CD4-positive, alpha-beta T cell treated with Interleukin-10 for 1 hour (primary cell): ENCODE measurements at regions not wholly inside any gene's neighbourhood (a gene's known extent, or its start where the extent isn't known, plus 50 kb on each side); places are given as distances from the start of the nearest gene placed in this dataset.
"Not testable (repeated sequence)": the region's sequence is repeated elsewhere in the genome, so short reads cannot be mapped to it uniquely, and the experiment has no call there.

Experiments used
- DNase-seq: peaks from one replicate; pipeline ENCODE4 v3.0.0-alpha.2; 2020

DNA sequence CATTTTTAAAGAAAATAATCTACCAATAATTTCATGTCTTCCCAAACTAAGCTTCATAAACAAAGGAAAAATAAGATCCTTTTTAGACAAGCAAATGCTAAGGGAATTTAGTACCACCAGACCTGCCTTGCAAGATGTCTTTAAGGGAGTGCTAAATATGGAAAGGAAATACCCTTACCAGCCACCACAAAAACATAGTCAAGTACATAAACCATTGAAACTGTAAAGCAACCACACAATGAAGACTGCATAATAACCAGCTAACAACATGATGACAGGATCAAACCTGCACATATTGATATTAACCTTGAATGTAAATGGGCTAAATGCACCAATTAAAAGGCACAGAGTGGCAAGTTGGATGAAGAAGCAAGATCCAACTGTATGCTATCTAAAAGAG lies 586.5 kb upstream of the NRG3 start:
- no peak for DNase-seq

DNA sequence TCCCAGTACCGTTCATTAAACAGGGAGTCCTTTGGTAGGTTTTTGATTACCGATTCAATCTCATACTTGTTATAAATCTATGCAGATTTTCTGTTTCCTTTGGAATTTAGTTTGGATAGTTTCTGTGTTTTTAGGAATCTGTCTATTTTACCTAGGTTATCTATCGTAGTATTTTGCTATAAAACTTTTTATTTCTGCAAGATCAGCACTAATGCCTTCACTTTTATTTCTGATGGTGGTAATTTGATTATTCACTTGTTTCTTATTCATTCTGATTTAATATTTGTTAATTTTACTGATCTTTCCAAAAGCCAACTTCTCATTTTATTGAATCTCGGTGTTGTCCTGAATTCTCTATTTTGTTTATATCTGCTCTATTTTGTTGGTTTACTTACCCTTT lies 577.7 kb upstream of the NRG3 start:
- DNase-seq, result no peak

DNA sequence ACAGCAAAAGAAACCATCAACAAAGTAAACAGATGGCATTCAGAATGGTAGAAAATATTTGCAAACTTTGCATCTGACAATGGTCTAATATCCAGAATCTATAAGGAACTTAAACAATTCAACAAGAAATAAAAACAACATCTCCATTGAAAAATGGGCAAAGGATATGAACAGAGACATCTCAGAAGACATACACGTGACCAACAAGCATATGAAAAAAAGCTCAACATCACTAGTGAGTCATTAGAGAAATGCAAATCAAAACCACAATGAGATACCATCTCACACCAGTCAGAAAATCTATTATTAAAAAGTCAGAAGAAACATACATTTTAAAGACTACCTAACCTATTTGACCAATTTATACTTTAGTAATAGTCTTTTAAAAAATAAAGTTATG lies 571.3 kb upstream of the NRG3 start:
- no peak for DNase-seq

DNA sequence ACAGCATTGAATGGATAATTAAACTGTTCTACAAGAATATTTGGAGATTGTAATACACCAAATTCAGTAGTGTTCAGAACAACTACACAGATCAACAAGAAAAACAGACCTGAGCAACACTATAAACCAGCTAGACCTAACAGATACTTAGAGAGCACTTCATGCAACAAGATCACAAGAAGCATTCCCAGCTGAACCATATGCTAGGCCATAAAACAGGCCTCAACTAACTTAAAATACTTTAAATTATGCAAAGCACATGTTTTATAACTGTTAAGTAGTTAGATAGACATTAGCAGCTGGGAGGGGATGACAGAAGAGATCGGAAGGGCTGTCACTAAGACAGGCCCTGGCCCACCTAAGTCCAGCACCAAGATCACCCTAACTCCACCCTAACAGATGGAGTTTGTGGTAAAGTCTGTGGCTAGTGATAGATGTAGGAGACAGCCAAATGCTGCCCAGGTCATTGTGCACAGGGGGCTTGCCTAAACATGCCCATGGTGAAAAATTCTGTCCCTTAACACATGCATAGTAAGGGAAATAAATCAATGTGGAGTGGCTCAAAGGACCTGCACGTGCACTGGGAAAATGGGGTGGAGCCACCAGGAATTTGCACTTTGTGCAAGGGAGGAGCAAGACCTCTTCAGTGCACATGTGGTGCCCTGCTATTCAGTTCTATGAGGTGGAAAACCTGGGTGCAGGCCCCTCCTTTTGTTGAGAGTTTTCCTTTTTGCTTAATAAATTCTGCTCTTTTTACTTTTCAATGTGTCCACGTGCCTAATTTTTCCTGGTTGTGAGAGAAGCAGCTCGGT lies 567.8 kb upstream of the NRG3 start:
- DNase-seq, result no peak

DNA sequence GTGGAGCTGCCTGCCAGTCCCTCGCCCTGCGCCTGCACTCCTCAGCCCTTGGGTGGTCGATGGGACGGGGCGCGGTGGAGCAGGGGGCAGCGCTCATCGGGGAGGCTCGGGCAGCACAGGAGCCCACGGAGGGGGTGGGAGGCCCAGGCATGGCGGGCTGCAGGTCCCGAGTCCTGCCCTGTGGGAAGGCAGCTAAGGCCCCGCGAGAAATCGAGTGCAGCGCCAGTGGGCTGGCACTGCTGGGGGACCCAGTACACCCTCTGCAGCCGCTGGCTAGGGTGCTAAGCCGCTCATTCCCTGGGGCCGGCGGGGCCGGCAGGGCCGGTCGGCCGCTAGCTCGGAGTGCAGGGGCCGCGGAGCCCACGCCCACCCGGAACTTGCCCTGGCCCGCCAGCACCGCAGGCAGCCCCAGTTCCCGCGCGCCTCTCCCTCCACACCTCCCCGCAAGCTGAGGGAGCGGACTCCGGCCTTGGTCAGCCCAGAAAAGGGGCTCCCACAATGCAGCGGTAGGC lies 565.9 kb upstream of the NRG3 start:
- no peak for DNase-seq

DNA sequence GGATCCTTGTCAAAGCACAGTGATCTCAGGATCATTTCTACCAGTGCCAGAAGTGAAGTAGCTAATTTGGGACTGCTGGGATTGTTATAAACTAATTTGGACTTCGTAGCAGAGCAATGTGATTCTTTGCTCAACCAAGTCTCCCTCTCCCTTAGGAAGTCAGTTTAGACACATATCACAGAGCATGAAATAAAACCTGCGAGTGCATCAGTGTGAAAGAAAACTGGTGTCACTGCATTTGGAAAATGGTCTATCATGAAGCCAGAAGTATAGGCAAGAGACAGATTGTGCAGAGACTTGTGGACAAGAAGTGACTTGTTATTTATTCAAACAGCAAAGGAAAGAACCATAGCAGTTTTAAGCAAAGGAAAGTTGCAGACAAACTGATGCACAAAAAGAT lies 560.5 kb upstream of the NRG3 start:
- DNase-seq, result no peak

DNA sequence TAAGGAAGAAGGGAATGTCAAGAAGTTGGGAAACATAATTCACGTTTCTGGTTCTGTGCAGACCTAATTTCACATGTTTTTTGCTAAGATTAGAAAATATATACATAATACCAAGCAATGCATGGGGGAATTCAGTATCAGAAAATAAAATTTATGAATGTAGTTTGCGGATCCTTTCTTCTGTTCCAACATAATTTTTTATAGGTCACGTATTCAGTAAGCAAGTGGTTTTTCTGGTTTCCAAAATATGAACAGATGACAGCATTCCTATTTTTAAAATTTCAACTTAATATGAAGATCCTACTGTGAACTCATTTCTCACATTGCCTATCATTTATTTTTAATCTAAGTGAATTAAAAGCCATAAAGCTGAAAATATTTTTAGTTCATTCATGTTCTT lies 560.0 kb upstream of the NRG3 start:
- DNase-seq, result no peak

DNA sequence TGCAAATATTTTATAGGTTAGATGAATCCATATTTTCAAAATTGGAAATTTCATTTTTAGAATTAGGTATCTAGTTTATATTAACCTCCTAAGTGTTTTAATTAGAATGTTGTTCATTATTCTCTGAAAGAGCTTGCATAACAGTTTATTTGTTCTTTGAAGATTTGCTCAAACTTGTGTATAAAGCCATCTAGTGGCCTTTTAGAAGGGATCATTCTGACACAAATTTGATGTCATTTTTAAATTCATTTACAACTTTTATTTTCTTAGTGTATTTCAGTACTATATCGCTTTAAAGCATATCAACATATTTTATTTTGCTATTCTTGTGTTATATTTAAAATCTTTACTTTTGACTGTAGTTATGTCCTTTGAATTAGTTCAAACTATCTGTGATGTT lies 527.0 kb upstream of the NRG3 start:
- DNase-seq, result no peak

DNA sequence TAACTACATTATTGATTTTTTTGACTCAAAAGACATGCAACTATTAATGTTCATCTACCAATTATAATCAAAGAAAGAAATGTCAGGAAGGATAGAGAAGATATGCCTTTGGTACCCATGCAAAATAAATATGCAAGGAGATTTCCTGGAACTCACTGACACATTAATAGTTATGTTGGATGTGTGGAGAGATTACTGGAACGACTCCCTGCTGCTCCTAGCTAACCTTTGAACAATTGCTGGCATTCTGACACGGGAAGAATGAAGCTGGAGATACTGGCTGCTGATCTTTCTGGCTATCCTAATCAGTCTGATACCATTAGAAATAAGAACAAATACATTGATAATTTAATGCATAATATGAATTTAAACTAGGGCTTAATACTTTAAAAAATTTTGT lies 507.9 kb upstream of the NRG3 start:
- DNase-seq, result no peak

DNA sequence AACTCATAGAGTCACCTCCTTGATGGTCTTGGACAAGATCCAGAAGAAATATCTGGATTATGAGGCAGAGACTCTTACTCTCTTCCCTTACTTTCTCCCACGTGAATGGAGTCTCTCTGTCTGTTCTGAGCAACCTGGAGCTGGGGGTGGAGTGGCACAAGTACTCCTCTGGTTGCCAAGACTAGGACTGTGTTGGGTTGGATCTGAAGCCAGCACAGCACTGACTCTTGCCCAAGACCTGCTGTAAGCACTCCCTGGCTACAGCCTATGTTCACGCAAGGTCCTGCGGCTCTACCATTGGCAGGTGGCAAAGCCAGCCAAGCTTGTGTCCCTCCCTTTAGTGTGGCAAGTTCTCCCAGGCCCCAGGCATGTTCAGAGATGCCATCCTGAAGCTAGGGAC lies 488.2 kb upstream of the NRG3 start:
- DNase-seq, result no peak

DNA sequence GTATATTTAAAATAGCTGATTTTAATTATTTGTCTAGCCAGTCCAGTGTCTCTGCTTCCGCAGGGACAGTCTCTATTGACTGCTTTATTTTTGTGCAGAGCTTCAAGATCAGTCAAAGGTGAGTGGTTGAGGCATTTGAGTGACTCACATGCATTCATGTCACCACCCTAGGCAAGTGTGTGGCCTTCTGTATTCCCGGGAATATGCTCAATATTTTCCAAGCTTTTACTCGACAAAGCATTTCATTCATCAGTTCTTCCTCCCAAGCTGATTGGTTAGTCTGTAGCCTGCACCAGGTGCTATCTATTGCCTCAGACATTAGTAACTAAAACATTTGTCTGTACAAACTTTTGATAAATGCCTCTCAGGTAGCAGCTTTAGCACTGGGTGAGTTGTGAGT lies 471.5 kb upstream of the NRG3 start:
- no peak for DNase-seq

DNA sequence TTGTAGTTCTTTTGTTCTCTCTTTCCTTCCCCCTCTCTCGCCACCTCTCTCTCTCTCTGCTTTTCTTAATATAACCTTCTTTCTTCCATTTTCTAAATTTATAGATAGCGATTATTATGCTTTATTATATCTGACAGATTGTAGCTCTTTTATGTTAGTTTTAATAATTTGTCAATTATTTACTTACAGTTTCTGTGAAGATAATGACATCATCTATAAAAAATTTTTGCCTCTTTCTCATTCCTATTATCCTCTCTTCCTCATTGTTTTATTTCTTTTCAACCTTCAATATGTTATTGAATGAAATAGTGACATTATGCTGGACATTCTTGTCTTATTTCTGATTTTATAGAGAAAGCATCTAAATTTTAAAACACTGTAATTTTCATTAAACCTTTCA lies 469.6 kb upstream of the NRG3 start:
- no peak for DNase-seq

DNA sequence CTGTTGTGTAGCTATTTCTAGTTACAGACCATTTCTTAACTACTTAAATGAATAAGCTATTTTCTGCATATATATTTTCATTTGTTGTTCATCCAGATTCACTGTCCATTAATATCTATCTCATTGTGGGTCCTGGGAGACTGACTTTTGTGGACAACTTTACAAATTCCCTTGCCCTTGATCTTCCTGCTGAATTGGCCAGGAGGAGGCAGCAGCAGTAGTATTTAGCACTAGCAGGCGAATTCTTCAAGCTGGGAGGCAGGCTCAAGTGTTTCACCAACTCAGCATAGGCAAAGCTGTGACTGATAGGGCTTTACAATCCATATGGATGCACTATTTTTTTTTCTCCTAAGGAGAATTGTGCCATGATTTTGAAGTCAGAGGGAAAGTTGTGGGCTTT lies 461.0 kb upstream of the NRG3 start:
- DNase-seq, result no peak

DNA sequence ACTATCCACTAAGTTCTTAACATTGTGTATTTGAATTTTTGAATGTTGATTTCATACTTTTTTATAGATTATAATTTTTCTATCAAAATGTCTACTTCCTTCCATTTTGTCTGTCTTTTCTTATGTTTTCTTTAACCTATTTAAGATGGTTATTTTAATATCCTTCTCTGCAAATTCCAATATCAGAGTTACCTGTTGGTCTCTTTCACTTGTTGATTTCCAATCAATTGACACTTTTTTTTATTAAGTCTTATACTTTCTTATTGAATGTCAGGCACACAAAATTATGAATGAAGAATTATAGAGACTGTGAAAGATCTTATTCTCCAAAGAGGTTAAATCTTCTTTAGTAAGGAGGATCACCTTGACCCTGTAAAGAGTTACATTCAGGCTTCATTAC lies 448.3 kb upstream of the NRG3 start:
- no peak for DNase-seq

DNA sequence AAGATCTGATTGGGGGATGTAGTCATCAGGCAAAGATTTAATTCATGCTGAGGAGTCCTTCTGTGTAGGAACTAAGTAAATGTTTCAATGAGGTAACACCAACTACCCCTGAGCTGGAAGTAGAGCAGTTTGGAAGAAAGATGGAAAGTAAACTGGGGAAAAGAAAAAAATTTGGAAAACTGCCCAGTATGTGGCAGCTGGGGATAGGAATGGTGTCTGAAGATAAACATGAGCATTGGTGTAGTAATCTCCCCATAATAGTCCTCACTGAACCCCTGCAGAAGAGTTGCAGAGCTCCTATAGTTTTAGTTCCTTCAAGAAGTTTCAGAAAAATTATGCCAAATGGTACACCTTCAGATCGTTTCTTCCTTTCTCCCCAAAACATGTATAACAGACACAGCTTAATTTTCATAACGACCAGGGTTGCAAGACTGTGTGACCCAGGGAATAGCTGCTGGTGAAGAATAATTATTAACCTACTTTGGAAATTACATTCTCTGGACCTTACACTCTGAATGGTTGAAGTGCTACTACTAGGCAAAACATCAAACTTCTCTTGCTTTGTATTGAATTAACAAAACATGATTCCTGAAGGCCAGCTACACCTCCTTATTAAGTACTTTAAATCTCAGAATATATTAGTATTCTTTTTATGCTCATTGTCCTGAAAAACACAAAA lies 446.4 kb upstream of the NRG3 start:
- no peak for DNase-seq

DNA sequence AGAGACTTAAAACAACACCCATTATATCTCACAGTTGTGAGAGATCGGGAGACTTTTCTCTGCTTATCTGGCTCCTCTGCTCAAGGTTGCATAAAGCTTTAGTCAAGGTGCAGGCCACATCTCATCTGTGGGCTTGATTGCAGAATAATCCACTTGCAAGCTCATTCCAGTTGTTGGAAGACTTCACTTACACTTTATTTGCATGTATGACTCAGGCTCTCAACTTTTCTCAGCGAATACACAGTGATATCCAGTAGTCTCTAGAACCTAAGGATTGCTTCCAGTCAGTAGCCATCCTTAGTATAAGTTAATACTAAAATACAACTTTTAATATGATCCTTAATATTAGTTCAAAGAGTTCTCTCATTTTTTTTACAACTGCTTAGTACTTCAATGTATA lies 435.5 kb upstream of the NRG3 start:
- DNase-seq, result no peak

DNA sequence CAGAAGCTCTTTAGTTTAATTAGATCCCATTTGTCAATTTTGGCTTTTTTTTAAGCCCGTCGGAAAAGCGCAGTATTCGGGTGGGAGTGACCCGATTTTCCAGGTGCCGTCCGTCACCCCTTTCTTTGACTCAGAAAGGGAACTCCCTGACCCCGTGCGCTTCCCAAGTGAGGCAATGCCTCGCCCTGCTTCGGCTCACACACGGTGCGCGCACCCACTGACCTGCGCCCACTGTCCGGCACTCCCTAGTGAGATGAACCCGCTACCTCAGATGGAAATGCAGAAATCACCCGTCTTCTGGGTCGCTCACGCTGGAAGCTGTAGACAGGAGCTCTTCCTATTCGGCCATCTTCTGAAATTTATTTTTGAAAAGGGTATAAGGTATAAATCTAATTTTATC lies 433.4 kb upstream of the NRG3 start:
- not testable (repeated sequence) for DNase-seq

DNA sequence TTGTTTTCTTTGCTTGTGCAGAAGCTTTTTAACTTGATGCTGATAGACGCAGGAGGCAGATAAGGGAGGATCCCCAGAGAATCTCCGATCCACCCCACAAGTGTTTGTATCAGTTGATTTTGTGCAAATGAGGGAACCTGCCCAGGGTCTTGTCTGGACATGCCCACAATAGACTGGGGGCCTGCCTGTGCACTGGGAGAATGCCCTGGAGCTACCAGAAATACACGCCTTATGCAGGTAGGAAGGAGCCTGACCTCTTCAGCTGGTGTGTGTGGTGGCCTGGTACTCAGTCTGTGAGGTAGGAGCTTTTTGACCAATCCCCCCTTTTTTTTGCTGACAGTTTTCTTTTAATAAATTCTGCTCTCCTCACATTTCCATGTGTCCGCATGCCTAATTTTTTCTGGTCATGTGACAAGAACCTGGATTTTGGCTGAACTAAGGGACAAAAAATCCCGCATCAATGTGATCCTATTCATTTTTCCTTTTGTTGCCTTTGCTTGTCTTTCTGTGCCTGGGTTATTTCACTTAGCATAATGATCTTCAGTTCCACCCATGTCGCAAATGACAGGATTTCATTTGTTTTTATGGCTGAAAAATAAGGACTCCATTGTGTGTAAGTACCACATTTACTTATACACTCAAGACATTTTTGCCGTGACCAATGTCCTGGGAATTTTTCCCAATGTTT lies 430.6 kb upstream of the NRG3 start:
- DNase-seq, result no peak

DNA sequence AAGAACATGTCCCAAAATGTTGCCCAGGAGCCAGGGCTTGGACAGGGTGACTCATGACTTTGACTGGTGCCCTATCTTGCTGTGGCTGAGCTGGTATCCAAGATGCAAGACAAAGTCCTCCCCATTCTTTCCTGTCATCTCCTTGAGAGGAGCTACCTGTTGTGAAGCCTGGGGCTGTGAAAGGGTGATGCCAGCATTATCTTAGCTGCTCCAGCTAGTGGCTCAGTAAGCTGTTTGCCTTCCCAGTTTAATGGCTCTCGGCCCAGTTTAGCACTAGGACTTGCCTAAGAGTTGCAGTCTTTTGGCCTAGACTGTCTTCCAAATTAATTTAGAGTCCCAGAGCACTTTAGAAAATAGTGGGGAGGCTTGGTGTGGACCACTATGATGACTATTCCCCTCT lies 424.3 kb upstream of the NRG3 start:
- no peak for DNase-seq

DNA sequence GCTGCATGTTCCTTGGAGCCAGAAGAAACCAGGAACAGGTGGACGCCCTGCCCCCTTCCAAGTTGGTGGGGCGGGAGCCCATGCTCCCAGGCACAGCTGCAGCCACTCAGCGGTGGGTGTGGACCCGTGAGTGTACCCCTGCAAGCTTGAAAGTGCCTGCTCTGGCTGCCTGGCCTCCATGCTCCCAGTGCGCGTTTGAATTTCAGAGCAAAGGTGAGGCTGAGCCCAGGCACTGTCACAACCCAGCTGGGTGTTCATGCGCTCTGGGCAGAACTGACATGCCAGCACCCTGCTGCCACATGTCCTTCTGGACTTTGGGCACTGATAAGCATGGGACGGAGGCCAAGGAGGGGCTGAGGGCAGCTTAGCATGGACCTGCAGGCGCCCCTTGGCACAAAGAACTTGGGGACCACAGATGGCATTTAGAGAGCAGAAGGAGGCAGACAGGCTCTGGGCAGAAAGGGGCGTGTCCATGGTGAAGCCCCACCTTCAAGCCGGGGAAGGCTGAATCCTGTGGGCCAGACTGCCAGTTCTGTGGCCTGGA lies 402.0 kb upstream of the NRG3 start:
- no peak for DNase-seq

DNA sequence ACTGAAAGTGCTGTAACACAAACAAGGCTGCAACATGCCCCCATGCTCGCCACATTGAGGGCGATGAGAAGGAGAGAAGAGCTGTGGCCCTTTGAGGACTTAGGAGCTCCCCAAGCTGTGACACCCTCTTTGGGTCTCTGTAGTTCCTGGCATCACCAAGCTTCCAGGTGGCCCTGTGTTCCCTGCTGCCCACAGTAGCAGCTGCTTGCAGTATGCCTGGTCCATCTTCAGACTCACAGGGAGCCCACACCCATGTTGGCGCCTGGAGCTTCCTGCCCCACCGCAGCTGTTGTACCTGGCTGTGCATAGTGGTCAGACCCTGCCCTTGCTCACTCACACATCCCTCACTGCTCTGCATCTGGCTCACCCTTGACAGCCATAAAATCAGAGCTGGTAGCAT lies 401.2 kb upstream of the NRG3 start:
- no peak for DNase-seq

DNA sequence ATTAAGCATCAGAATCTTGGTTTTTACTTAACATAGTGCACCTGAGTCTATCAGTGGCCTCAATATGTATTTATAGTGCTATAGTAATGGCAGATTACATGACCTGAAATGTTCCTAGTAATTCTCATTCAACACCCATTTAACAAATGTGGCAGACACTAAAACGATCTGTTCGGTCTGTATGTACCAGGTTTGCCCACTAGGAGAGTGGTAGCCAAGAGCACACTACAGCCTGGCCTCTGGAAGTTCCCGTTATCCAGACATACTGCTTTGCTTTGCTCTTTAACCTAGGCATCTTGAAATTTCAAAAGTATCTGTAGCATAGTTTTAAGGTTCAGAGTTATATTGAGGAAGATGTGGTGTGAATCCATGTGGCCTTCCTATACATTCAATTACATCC lies 395.7 kb upstream of the NRG3 start:
- no peak for DNase-seq

DNA sequence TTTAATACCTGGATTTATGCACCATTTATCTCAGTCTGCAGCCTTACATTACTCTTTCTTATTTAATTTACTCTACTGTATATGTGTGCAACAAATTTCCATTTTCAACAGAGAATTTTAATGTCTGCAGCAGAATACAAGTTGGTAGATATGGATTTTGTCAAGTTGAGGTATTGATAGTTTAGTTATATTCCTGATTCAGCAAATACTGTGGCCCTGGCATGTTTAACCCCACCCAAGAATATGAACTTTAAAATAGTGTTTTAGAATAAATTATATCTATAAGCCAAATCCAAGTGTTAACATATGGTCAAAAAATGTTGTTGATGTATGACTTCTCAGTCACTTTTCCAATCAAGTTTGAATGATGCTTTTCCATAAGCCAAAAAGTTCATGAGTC lies 378.4 kb upstream of the NRG3 start:
- no peak for DNase-seq

DNA sequence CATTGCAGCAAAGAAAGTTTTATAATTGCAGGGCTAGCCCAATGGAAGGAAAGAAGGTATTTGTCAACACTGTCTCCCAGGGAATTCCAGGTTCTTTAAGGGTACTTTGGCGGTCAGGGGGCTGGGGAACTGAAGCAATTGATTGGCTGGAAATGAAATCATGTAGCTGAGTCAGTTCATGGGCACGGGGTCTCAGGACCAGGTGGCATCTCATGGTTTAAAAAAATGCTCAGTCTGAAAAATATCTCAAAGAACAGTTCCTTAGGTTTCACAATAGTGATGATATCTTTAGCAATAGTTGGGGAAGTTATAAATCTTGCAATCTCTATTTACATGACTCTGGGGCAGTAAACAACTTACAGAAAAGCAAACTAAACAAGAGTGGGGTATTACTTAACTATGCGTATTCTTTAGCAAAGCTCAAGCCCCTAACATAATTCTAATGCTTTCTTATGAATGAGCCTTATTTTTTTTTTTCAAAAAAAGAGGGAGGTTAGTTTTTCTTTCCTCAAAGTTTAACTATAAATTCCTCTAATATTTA lies 376.9 kb upstream of the NRG3 start:
- DNase-seq, result no peak
